Ishikawa (cell line): ENCODE measurements at regions not wholly inside any gene's neighbourhood (a gene's known extent, or its start where the extent isn't known, plus 50 kb on each side); places are given as distances from the start of the nearest gene placed in this dataset.

Source experiments
- CEBPB ChIP-seq: IDR thresholded peaks from 2 replicates; pipeline ENCODE4 v1.6.1; 2012
- CREB1 ChIP-seq: IDR thresholded peaks from 2 replicates; pipeline ENCODE4 v1.6.1; 2012; ENCODE audit warnings: low read depth
- EGR1 ChIP-seq: IDR thresholded peaks from 2 replicates; pipeline ENCODE4 v1.6.1; 2012
- EP300 ChIP-seq: IDR thresholded peaks from 2 replicates; pipeline ENCODE4 v1.6.1; 2012; ENCODE audit warnings: borderline replicate concordance
- FOXM1 ChIP-seq: IDR thresholded peaks from 2 replicates; pipeline ENCODE4 v1.6.1; 2012; ENCODE audit warnings: low read depth, borderline replicate concordance
- NFIC ChIP-seq: IDR thresholded peaks from 2 replicates; pipeline ENCODE4 v1.6.1; 2012
- RAD21 ChIP-seq: IDR thresholded peaks from 2 replicates; pipeline ENCODE4 v1.6.1; 2012; ENCODE audit warnings: low read depth
- TAF1 ChIP-seq: IDR thresholded peaks from 2 replicates; pipeline ENCODE4 v1.6.1; 2012; ENCODE audit warnings: low read depth, mild to moderate bottlenecking
- TCF12 ChIP-seq: IDR thresholded peaks from 2 replicates; pipeline ENCODE4 v1.6.1; 2012; ENCODE audit warnings: low read depth
- TEAD4 ChIP-seq: IDR thresholded peaks from 2 replicates; pipeline ENCODE4 v1.6.1; 2012
- YY1 ChIP-seq: IDR thresholded peaks from 2 replicates; pipeline ENCODE4 v1.6.1; 2012; ENCODE audit warnings: low read depth
- ZBTB7A ChIP-seq: IDR thresholded peaks from 2 replicates; pipeline ENCODE4 v1.6.1; 2012; ENCODE audit warnings: low read depth
- TF ChIP-seq, protein P1 (sequence below): IDR thresholded peaks from 2 replicates; pipeline ENCODE4 v1.6.1; 2012; ENCODE audit warnings: low read depth, mild to moderate bottlenecking
- TF ChIP-seq, protein P2 (sequence below): IDR thresholded peaks from 2 replicates; pipeline ENCODE4 v1.6.1; 2012
- TF ChIP-seq, protein P3 (sequence below): IDR thresholded peaks from 2 replicates; pipeline ENCODE4 v1.6.1; 2012

DNA sequence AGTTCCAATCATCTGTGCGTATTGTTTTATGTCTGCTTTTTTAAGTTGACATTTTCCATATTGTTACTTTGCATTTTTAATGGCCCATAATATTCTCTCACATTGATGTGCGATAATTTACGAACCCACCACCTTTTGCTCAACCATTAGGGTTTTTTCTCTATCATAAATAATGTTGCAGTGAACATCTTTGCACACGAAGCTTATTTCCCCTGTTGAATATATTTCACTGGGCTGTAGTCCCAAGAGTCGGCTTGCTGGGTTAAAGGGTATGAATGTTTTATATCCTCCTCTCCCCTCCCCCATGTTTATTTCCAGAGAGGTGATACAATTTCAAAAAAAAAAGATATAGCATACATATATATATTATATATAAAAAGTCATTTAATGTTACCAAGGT, 272.7 kb upstream of the RGMA start:
- TF ChIP-seq EGR1 (no peak), CREB1 (no peak), TAF1 (no peak), EP300 (no peak), TCF12 (no peak), NFIC (no peak), RAD21 (no peak), FOXM1 (no peak), YY1 (no peak), ZBTB7A (no peak), TEAD4 (no peak), CEBPB (no peak)
- TF ChIP-seq, protein P1, sequence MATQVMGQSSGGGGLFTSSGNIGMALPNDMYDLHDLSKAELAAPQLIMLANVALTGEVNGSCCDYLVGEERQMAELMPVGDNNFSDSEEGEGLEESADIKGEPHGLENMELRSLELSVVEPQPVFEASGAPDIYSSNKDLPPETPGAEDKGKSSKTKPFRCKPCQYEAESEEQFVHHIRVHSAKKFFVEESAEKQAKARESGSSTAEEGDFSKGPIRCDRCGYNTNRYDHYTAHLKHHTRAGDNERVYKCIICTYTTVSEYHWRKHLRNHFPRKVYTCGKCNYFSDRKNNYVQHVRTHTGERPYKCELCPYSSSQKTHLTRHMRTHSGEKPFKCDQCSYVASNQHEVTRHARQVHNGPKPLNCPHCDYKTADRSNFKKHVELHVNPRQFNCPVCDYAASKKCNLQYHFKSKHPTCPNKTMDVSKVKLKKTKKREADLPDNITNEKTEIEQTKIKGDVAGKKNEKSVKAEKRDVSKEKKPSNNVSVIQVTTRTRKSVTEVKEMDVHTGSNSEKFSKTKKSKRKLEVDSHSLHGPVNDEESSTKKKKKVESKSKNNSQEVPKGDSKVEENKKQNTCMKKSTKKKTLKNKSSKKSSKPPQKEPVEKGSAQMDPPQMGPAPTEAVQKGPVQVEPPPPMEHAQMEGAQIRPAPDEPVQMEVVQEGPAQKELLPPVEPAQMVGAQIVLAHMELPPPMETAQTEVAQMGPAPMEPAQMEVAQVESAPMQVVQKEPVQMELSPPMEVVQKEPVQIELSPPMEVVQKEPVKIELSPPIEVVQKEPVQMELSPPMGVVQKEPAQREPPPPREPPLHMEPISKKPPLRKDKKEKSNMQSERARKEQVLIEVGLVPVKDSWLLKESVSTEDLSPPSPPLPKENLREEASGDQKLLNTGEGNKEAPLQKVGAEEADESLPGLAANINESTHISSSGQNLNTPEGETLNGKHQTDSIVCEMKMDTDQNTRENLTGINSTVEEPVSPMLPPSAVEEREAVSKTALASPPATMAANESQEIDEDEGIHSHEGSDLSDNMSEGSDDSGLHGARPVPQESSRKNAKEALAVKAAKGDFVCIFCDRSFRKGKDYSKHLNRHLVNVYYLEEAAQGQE: no peak
- TF ChIP-seq, protein P2, sequence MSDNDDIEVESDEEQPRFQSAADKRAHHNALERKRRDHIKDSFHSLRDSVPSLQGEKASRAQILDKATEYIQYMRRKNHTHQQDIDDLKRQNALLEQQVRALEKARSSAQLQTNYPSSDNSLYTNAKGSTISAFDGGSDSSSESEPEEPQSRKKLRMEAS: no peak
- TF ChIP-seq, protein P3, sequence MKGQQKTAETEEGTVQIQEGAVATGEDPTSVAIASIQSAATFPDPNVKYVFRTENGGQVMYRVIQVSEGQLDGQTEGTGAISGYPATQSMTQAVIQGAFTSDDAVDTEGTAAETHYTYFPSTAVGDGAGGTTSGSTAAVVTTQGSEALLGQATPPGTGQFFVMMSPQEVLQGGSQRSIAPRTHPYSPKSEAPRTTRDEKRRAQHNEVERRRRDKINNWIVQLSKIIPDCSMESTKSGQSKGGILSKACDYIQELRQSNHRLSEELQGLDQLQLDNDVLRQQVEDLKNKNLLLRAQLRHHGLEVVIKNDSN: no peak

DNA sequence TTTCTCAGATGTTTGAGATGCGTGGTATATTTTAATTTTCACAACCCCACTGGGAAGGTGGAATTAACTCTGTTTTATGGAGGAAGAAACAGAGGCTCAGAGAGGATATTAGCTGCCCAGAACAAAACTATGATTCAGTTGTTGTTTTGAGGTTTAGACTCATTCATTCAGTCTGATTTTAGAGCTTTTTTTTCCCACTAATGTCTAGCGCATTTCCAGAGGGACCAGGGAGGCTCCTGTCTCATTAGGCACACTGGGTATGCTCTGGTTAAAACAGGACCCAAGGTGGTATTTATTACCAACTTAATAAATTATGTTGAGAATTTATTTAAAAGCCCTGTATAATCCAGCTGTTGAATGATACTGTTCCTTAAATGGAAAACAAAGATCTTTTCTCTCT, 272.0 kb upstream of the RGMA start:
- TF ChIP-seq TAF1 (no peak), YY1 (no peak), TEAD4 (no peak), EGR1 (no peak), CREB1 (no peak), TCF12 (no peak), RAD21 (no peak), EP300 (no peak), NFIC (no peak)
- TF ChIP-seq, protein P3: no peak
- TF ChIP-seq, protein P1: no peak
- TF ChIP-seq, protein P2: no peak

DNA sequence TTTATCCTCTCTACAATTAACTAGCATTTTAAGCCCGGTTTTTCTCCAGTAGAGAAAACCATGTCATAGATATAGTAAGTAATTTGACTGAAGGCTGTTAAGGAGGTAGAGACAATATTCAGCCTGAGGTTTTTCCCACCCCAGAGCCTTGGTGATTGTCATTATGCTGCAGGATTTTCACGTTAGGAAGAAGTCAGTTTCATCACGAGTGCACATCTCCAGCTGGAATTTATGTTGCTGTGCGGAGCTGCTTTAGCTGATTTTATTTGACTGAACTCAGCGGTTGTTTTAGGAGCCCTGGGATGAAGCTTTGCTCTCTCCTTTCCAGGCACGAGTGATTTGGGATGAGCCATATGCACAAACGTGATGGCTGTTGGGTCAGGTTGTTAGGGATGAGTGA, 271.3 kb upstream of the RGMA start:
- TF ChIP-seq CEBPB (no peak), TEAD4 (no peak), YY1 (no peak), ZBTB7A (no peak), EP300 (no peak), RAD21 (no peak), FOXM1 (no peak), EGR1 (no peak), TAF1 (no peak), NFIC (no peak), TCF12 (no peak), CREB1 (no peak)
- TF ChIP-seq, protein P3: no peak
- TF ChIP-seq, protein P2: no peak
- TF ChIP-seq, protein P1: no peak
